Mucosa of rectum (tissue), 2 donors: ENCODE measurements at regions not wholly inside any gene's neighbourhood (a gene's known extent, or its start where the extent isn't known, plus 50 kb on each side); places are given as distances from the start of the nearest gene placed in this dataset.

ENCODE experiments used
- H3K27ac ChIP-seq, 2 donors: one replicate each; pipeline ENCODE4 v1.7.0; 2013; ENCODE audit warnings: inconsistent platforms in 2 of 2, low read depth in 2 of 2, low read length in 2 of 2
- H3K27me3 ChIP-seq, 2 donors: one replicate each; pipeline ENCODE4 v1.7.0; 2013; ENCODE audit warnings: low read length in 2 of 2; ENCODE audit not compliant: control insufficient read depth in 2 of 2, insufficient read depth in 2 of 2
- H3K36me3 ChIP-seq, 2 donors: one replicate each; pipeline ENCODE4 v1.7.0; 2013; ENCODE audit warnings: low read length in 2 of 2; ENCODE audit not compliant: control insufficient read depth in 2 of 2, insufficient read depth in 2 of 2
- H3K4me1 ChIP-seq, 2 donors: one replicate each; pipeline ENCODE4 v1.7.0; 2013; ENCODE audit warnings: low read length in 2 of 2, mild to moderate bottlenecking in 1 of 2; ENCODE audit not compliant: control insufficient read depth in 2 of 2, insufficient read depth in 2 of 2
- H3K4me3 ChIP-seq, 2 donors: one replicate each; pipeline ENCODE4 v1.7.0; 2013; ENCODE audit warnings: low read length in 2 of 2
- H3K9ac ChIP-seq, 2 donors: one replicate each; pipeline ENCODE4 v1.7.0; 2013; ENCODE audit warnings: low read length in 2 of 2, low read depth in 1 of 2, mild to moderate bottlenecking in 1 of 2
- H3K9me3 ChIP-seq, 2 donors: one replicate each; pipeline ENCODE4 v1.7.0; 2013; ENCODE audit warnings: low read length in 2 of 2; ENCODE audit not compliant: control insufficient read depth in 2 of 2
- donor health status: healthy.
- donor health status: Normal muscosa, but diverticular disease.

- H3K4me3 ChIP-seq: no peak overlapping the region
- H3K9ac ChIP-seq: no peak overlapping the region
- H3K9me3 ChIP-seq: no peaks in the 10 kb centered on the region
- no peak overlapping the region for H3K27ac ChIP-seq
- no peaks in the 10 kb centered on the region for H3K27me3 ChIP-seq
- H3K4me1 ChIP-seq: no peaks in the 10 kb centered on the region
- no peaks in the 10 kb centered on the region for H3K36me3 ChIP-seq
Measured at GRCh38 chrX:38886112-38886511, 84.9 kb downstream of the MID1IP1 start.

- H3K27ac ChIP-seq: no peak overlapping the region
- H3K9me3 ChIP-seq: no peaks in the 10 kb centered on the region
- H3K9ac ChIP-seq: no peak overlapping the region
- no peak overlapping the region for H3K4me3 ChIP-seq
- H3K27me3 ChIP-seq: no peaks in the 10 kb centered on the region
- H3K36me3 ChIP-seq: no peaks in the 10 kb centered on the region
- no peaks in the 10 kb centered on the region for H3K4me1 ChIP-seq
Measured at GRCh38 chrX:38887222-38887621, 86.0 kb downstream of the MID1IP1 start.

GRCh38 chrX:38890326-38890725 lies 89.1 kb downstream of the MID1IP1 start:
- Histone ChIP-seq H3K36me3 (no peaks in the 10 kb centered on the region), H3K27ac (no peak overlapping the region), H3K9me3 (no peaks in the 10 kb centered on the region), H3K4me3 (no peak overlapping the region), H3K27me3 (no peaks in the 10 kb centered on the region), H3K9ac (no peak overlapping the region), H3K4me1 (no peaks in the 10 kb centered on the region)

GRCh38 chrX:38890963-38891362 lies 89.7 kb downstream of the MID1IP1 start:
- Histone ChIP-seq H3K9ac (no peak overlapping the region), H3K36me3 (no peaks in the 10 kb centered on the region), H3K4me1 (no peaks in the 10 kb centered on the region), H3K27ac (no peak overlapping the region), H3K4me3 (no peak overlapping the region), H3K27me3 (no peaks in the 10 kb centered on the region), H3K9me3 (no peaks in the 10 kb centered on the region)

- Histone ChIP-seq H3K9ac (no peak overlapping the region), H3K27ac (no peak overlapping the region), H3K4me1 (no peaks in the 10 kb centered on the region), H3K36me3 (no peaks in the 10 kb centered on the region), H3K9me3 (no peaks in the 10 kb centered on the region), H3K27me3 (no peaks in the 10 kb centered on the region), H3K4me3 (no peak overlapping the region)
Measured at GRCh38 chrX:38891641-38892413, 90.6 kb downstream of the MID1IP1 start.

GRCh38 chrX:38893441-38893840 lies 92.2 kb downstream of the MID1IP1 start:
- H3K9me3 ChIP-seq: no peaks in the 10 kb centered on the region
- no peak overlapping the region for H3K9ac ChIP-seq
- H3K4me1 ChIP-seq: no peaks in the 10 kb centered on the region
- H3K4me3 ChIP-seq: no peak overlapping the region
- peaks cover 0 to 4% of the 10 kb centered on the region in 2 donors for H3K27me3 ChIP-seq
- H3K27ac ChIP-seq: no peak overlapping the region
- H3K36me3 ChIP-seq: no peaks in the 10 kb centered on the region

GRCh38 chrX:38895775-38896174 lies 94.5 kb downstream of the MID1IP1 start:
- Histone ChIP-seq H3K4me3 (no peak overlapping the region), H3K27me3 (peaks cover 0 to 4% of the 10 kb centered on the region in 2 donors), H3K4me1 (no peaks in the 10 kb centered on the region), H3K27ac (no peak overlapping the region), H3K36me3 (no peaks in the 10 kb centered on the region), H3K9me3 (no peaks in the 10 kb centered on the region), H3K9ac (no peak overlapping the region)

- H3K9ac ChIP-seq: no peak overlapping the region
- H3K9me3 ChIP-seq: no peaks in the 10 kb centered on the region
- H3K27ac ChIP-seq: no peak overlapping the region
- no peaks in the 10 kb centered on the region for H3K36me3 ChIP-seq
- H3K27me3 ChIP-seq: peaks cover 0 to 4% of the 10 kb centered on the region in 2 donors
- H3K4me1 ChIP-seq: no peaks in the 10 kb centered on the region
- no peak overlapping the region for H3K4me3 ChIP-seq
Measured at GRCh38 chrX:38896724-38897298, 95.6 kb downstream of the MID1IP1 start.

- no peak overlapping the region for H3K9ac ChIP-seq
- H3K4me3 ChIP-seq: no peak overlapping the region
- H3K4me1 ChIP-seq: no peaks in the 10 kb centered on the region
- no peaks in the 10 kb centered on the region for H3K36me3 ChIP-seq
- no peaks in the 10 kb centered on the region for H3K9me3 ChIP-seq
- peaks cover 0 to 4% of the 10 kb centered on the region in 2 donors for H3K27me3 ChIP-seq
- H3K27ac ChIP-seq: no peak overlapping the region
Measured at GRCh38 chrX:38898261-38898660, 97.0 kb downstream of the MID1IP1 start.

- Histone ChIP-seq H3K9ac (no peak overlapping the region), H3K4me1 (no peaks in the 10 kb centered on the region), H3K9me3 (no peaks in the 10 kb centered on the region), H3K4me3 (no peak overlapping the region), H3K27me3 (peaks cover 0 to 4% of the 10 kb centered on the region in 2 donors), H3K27ac (no peak overlapping the region), H3K36me3 (no peaks in the 10 kb centered on the region)
Measured at GRCh38 chrX:38899650-38900049, 98.4 kb downstream of the MID1IP1 start.
